B cell (primary cell): ENCODE measurements at regions not wholly inside any gene's neighbourhood (a gene's known extent, or its start where the extent isn't known, plus 50 kb on each side); places are given as distances from the start of the nearest gene placed in this dataset.

Experiments used
- ATAC-seq: fragments of 200-7000 bp; cut with Tn5 transposase; one replicate; pipeline ENCODE4 v1.10.0; 2021; ENCODE audit warnings: low read depth, mild to moderate bottlenecking, moderate number of reproducible peaks, moderate library complexity
- CTCF ChIA-PET: fragments of 350-600 bp; sonication (Branson Sonifier 250); formaldehyde crosslinking; loops from one replicate; lab custom pipeline; 2021; ENCODE audit warnings: antibody characterized with exemption, inconsistent platforms; lab: Charles Lee
- POLR2A ChIA-PET: fragments of 350-600 bp; sonication (Branson Sonifier 250); formaldehyde crosslinking; loops from one replicate; lab custom pipeline; 2021; ENCODE audit warnings: antibody characterized with exemption; lab: Charles Lee
- DNase-seq: peaks from one replicate; pipeline ENCODE4 v3.0.0; 2013
- H2AFZ ChIP-seq: 2 replicates; pipeline ENCODE4 v1.6.1; 2012; ENCODE audit warnings: mild to moderate bottlenecking, low read depth, low read length; ENCODE audit not compliant: insufficient read depth, poor library complexity, severe bottlenecking
- H3K27ac ChIP-seq, 2 donors: 1 replicate in 1 of 2; 2 replicates in 1 of 2; pipeline ENCODE4 v1.5.1; 2012 to 2013; ENCODE audit warnings: low read length in 2 of 2, mild to moderate bottlenecking in 2 of 2, moderate library complexity in 1 of 2
- H3K27me3 ChIP-seq, 4 experiments: fragments of 200-600 bp in 1 of 4; sonication (generic) in 1 of 4; replicated peaks in 1 of 4; 1 replicate in 2 of 4; 2 replicates in 2 of 4; pipeline versions ENCODE4 v1.6.1 to v1.7.0; 2013 to 2016; ENCODE audit warnings: low read length in 3 of 4, mild to moderate bottlenecking in 2 of 4, mixed read lengths in 1 of 4, moderate library complexity in 1 of 4; ENCODE audit not compliant: insufficient read depth in 4 of 4, control insufficient read depth in 3 of 4; ENCODE audit errors: control extremely low read depth in 1 of 4
- H3K36me3 ChIP-seq, 2 experiments: replicated peaks in 1 of 2; 1 replicate in 1 of 2; 2 replicates in 1 of 2; pipeline versions ENCODE4 v1.6.1 to v1.7.1; 2013; ENCODE audit warnings: low read length in 1 of 2; ENCODE audit not compliant: insufficient read depth in 2 of 2, control insufficient read depth in 1 of 2; ENCODE audit errors: control extremely low read depth in 1 of 2, extremely low read depth in 1 of 2
- H3K4me1 ChIP-seq, 2 donors: fragments of 200-600 bp in 1 of 2; sonication (generic) in 1 of 2; 1 replicate in 1 of 2; 2 replicates in 1 of 2; pipeline versions ENCODE4 v1.5.1 to v1.6.1; 2013 to 2017; ENCODE audit warnings: low read length in 2 of 2; ENCODE audit not compliant: control insufficient read depth in 2 of 2, insufficient read depth in 2 of 2
- H3K4me2 ChIP-seq: replicated peaks from 2 replicates; pipeline ENCODE3; 2012; ENCODE audit warnings: mild to moderate bottlenecking, low read depth, low read length; ENCODE audit not compliant: poor library complexity, severe bottlenecking
- H3K4me3 ChIP-seq, 5 experiments: fragments of 200-600 bp in 1 of 5; sonication (generic) in 1 of 5; 1 replicate in 3 of 5; 2 replicates in 2 of 5; pipeline versions ENCODE4 v1.5.1 to v1.7.0; 2011 to 2016; ENCODE audit warnings: low read length in 4 of 5, mild to moderate bottlenecking in 4 of 5, low read depth in 2 of 5, control low read depth in 1 of 5, moderate library complexity in 1 of 5; ENCODE audit not compliant: insufficient read depth in 1 of 5; ENCODE audit errors: control extremely low read depth in 1 of 5, extremely low read depth in 1 of 5
- H3K79me2 ChIP-seq: fragments of 200-600 bp; sonication (generic); one replicate; pipeline ENCODE4 v1.6.0; 2016; ENCODE audit warnings: low read length; ENCODE audit not compliant: control insufficient read depth, insufficient read depth
- H3K9ac ChIP-seq: fragments of 200-600 bp; sonication (generic); 2 replicates; pipeline ENCODE4 v1.6.1; 2017; ENCODE audit warnings: mild to moderate bottlenecking, low read length, moderate library complexity
- H3K9me3 ChIP-seq, 3 donors: one replicate each; pipeline versions ENCODE4 v1.6.1 to v1.7.1; 2013; ENCODE audit warnings: low read length in 2 of 3; ENCODE audit not compliant: control insufficient read depth in 2 of 3, insufficient read depth in 1 of 3; ENCODE audit errors: control extremely low read depth in 1 of 3
- H4K20me1 ChIP-seq: 2 replicates; pipeline ENCODE4 v1.6.0; 2012; ENCODE audit warnings: mild to moderate bottlenecking, low read length; ENCODE audit not compliant: insufficient read depth, control insufficient read depth, poor library complexity, severe bottlenecking
- H3K27ac Mint-ChIP-seq: one replicate; pipeline ENCODE4 v1.8.0; 2021; ENCODE audit warnings: mixed read lengths
- H3K27me3 Mint-ChIP-seq: one replicate; pipeline ENCODE4 v1.8.0; 2021; ENCODE audit warnings: mixed read lengths
- H3K4me1 Mint-ChIP-seq: one replicate; pipeline ENCODE4 v1.8.0; 2021; ENCODE audit warnings: mixed read lengths
- H3K4me3 Mint-ChIP-seq: one replicate; pipeline ENCODE4 v1.8.0; 2021; ENCODE audit warnings: mixed read lengths
- H3K9me3 Mint-ChIP-seq: one replicate; pipeline ENCODE4 v1.8.0; 2022; ENCODE audit warnings: mixed read lengths; ENCODE audit not compliant: insufficient read depth
- EZH2 ChIP-seq: IDR thresholded peaks from 2 replicates; pipeline ENCODE4 v1.6.1; 2012; ENCODE audit warnings: borderline replicate concordance, low read depth, mild to moderate bottlenecking, moderate library complexity, low read length; ENCODE audit not compliant: insufficient read depth, poor library complexity, severe bottlenecking
- WGBS: methylation state at CpG from one replicate; pipeline ENCODE4 v1.1.5; 2013; ENCODE audit warnings: missing lambda C conversion rate; ENCODE audit not compliant: insufficient coverage; 5-methylcytosine and 5-hydroxymethylcytosine counted together
- intact Hi-C: fragments of 100-400 bp; cut with micrococcal nuclease; formaldehyde crosslinking; loops from one replicate; pipeline ENCODE4 v1.10.0; 2022
- TF ChIP-seq, protein P1 (sequence below): fragments of 200-600 bp; IDR thresholded peaks from one replicate; pipeline ENCODE4 v1.8.0; 2022; ENCODE audit warnings: antibody characterized with exemption, mild to moderate bottlenecking

DNA sequence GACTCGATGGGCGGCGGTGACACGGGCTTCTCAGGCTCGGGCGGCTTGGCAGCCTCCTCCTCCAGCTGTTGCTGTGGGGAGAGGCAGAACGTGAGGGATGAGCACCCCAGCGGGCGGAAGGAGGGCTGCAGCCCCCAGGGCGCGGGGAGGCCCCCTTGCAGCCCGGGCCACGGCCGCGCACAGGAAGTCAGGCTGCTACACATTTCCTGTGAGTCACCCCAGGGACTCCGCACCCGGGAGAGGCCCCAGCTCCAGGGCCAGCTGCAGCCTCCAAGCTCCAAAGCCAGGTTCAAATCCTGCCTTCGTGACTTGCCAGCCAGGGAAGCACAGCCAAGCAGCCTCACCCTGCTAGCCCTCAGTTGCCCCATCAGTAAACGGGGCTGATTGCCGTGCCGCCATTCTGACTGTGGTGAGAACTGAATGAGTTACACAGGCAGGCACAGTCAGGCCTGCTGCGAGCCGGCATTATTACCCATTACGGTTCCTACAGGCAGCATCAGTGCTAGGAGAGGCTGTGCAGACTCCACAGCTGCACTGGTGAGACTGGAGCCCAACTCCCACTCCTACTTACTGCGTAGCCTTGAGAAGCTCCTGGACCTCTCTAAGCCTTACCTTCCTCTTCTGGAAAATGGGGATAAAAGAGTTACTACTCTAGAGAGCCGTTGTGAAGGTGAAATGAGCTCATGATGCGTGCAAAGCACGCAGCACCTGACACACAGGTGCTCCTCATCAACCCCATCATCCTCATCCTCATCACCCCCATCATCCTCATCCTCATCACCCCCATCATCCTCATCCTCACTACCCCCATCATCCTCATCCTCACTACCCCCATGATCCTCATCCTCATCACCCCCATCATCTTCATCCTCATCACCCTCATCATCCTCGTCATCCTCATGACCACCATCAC lies 100.9 kb downstream of the NCOR2 start:
- peaks cover 48% of the 10 kb centered on the region for H3K4me1 Mint-ChIP-seq
- intact Hi-C loops = loop anchor here (1.0 to 2.0 kb wide), 5 partner anchors 9 to 76 kb away; no protein-coding TSS in a partner anchor

More for the DNA sequence above, 100.9 kb downstream of the NCOR2 start:
- ChIA-PET CTCF (interaction anchor here (0.8 to 3.3 kb wide), 11 partner anchors 9 to 126 kb away, joined by 3 to 16 read pairs (median 4); no protein-coding TSS in a partner anchor), POLR2A (interaction anchor here (0.7 to 3.1 kb wide), 7 partner anchors 9 to 76 kb away, joined by 4 to 25 read pairs (median 7); no protein-coding TSS in a partner anchor)
- peaks cover 2% of the 10 kb centered on the region for H3K9me3 Mint-ChIP-seq
- peaks cover 0 to 21% (median 7%) of the 10 kb centered on the region in 3 donors for H3K9me3 ChIP-seq
- ATAC-seq (peak; percentile 96), DNase-seq (peak; percentile 90)
- H3K4me3 Mint-ChIP-seq = peak overlapping the region; percentile 80
- 8% methylated on average over 27 of the region's 29 CpGs for WGBS
- peaks cover 78% of the 10 kb centered on the region for H3K79me2 ChIP-seq
- peak overlapping the region; percentile 68 to 78 for H3K27ac ChIP-seq
- peaks cover 17 to 22% of the 10 kb centered on the region in 2 donors for H3K4me1 ChIP-seq
- H3K9ac ChIP-seq = peak overlapping the region; percentile 50
- H3K27me3 Mint-ChIP-seq = no peaks in the 10 kb centered on the region
- peak overlapping the region; percentile 83 for H3K27ac Mint-ChIP-seq
- peaks cover 26% of the 10 kb centered on the region for H4K20me1 ChIP-seq
- no peaks in the 10 kb centered on the region for H3K27me3 ChIP-seq
- peak overlapping the region; percentile 53 for H2AFZ ChIP-seq
- TF ChIP-seq, protein P1, sequence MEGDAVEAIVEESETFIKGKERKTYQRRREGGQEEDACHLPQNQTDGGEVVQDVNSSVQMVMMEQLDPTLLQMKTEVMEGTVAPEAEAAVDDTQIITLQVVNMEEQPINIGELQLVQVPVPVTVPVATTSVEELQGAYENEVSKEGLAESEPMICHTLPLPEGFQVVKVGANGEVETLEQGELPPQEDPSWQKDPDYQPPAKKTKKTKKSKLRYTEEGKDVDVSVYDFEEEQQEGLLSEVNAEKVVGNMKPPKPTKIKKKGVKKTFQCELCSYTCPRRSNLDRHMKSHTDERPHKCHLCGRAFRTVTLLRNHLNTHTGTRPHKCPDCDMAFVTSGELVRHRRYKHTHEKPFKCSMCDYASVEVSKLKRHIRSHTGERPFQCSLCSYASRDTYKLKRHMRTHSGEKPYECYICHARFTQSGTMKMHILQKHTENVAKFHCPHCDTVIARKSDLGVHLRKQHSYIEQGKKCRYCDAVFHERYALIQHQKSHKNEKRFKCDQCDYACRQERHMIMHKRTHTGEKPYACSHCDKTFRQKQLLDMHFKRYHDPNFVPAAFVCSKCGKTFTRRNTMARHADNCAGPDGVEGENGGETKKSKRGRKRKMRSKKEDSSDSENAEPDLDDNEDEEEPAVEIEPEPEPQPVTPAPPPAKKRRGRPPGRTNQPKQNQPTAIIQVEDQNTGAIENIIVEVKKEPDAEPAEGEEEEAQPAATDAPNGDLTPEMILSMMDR = peak; percentile 70
- TF ChIP-seq EZH2 = no peak
- H3K36me3 ChIP-seq = peaks cover 0 to 38% of the 10 kb centered on the region in 2 experiments
- H3K4me2 ChIP-seq = peak overlapping the region; percentile 73
- peak overlapping the region; percentile 5 to 61 (median 45) for H3K4me3 ChIP-seq
